ENCODE measurements at regions not wholly inside any gene's neighbourhood (a gene's known extent, or its start where the extent isn't known, plus 50 kb on each side); places are given as distances from the start of the nearest gene placed in this dataset.

DNA sequence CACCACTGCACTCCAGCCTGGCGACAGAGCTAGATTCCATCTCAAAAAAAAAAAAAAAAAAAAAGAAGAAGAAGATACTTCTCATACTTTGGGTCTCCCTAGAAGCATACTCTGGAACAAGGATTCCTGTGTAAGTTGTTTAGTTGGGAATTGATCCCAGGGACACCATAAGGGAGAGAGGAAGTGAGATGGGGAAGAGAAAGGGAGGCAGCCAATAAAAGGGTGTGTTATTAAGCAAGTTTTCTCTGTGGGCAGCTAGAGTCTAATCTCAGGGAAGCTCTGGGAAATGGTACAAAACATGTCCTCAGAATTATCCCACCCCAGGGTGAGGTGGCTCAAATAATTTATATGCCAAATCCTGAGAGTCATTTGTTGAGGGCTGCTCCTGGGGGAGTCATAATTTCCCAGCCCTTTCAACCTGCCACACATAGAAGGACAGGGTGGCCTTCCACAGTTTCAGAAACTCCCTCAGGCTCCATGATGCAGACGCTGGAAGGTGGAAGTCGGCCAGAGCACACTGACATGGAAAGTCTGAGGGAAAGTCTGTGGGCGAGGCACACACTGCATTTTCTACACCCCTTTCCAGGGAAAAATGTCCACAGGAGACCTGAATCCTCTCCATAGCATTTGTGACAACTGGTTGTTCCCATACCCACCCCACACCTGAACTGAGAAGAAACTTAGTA, 86.4 kb upstream of the SLC4A7 start:
- TF ChIP-seq POLR2A (IDR thresholded peaks at IDR 0.05; ENCODE audit: low read depth, low read length), result no peak
- no peak for TF ChIP-seq POLR2AphosphoS5 (IDR thresholded peaks at IDR 0.05; ENCODE audit: low read depth, low read length)

Measured in GM12891 (cell line).